Heart left ventricle (tissue), 16 donors: ENCODE measurements at regions not wholly inside any gene's neighbourhood (a gene's known extent, or its start where the extent isn't known, plus 50 kb on each side); places are given as distances from the start of the nearest gene placed in this dataset.

Source experiments
- ATAC-seq, 4 donors: fragments of 200-7000 bp; cut with Tn5 transposase; one replicate each; pipeline ENCODE4 v1.9.1; 2020 to 2022; ENCODE audit warnings: moderate library complexity in 4 of 4, mild to moderate bottlenecking in 3 of 4, moderate number of reproducible peaks in 1 of 4
- DNase-seq, 5 donors: peaks; one replicate each; pipeline ENCODE4 v3.0.0-alpha.2; 2020
- H3K27ac ChIP-seq, 12 donors: fragments of 200-600 bp; sonication (generic) in 4 of 12; one replicate each; pipeline versions ENCODE4 v1.5.0 to v1.8.0; 2016 to 2022; ENCODE audit warnings: mild to moderate bottlenecking in 2 of 12
- H3K27me3 ChIP-seq, 9 donors: fragments of 200-600 bp; sonication (generic) in 2 of 9; one replicate each; pipeline versions ENCODE4 v1.5.1 to v1.8.0; 2016 to 2022; ENCODE audit warnings: mild to moderate bottlenecking in 3 of 9
- H3K36me3 ChIP-seq, 9 donors: fragments of 200-600 bp; sonication (generic) in 2 of 9; one replicate each; pipeline versions ENCODE4 v1.5.0 to v1.8.0; 2018 to 2022; ENCODE audit warnings: mild to moderate bottlenecking in 2 of 9
- H3K4me1 ChIP-seq, 12 donors: fragments of 200-600 bp; sonication (generic) in 4 of 12; one replicate each; pipeline versions ENCODE4 v1.5.0 to v1.8.0; 2016 to 2022; ENCODE audit warnings: mild to moderate bottlenecking in 3 of 12
- H3K4me3 ChIP-seq, 12 donors: fragments of 200-600 bp; sonication (generic) in 4 of 12; one replicate each; pipeline versions ENCODE4 v1.5.0 to v1.8.0; 2017 to 2022; ENCODE audit warnings: mild to moderate bottlenecking in 9 of 12, moderate library complexity in 4 of 12
- H3K9me3 ChIP-seq, 12 donors: fragments of 200-600 bp; sonication (generic) in 4 of 12; one replicate each; pipeline versions ENCODE4 v1.5.0 to v1.8.0; 2016 to 2022; ENCODE audit warnings: mild to moderate bottlenecking in 1 of 12
- CTCF ChIP-seq, 12 donors: fragments of 200-600 bp; sonication (generic) in 4 of 12; IDR thresholded peaks; one replicate each; pipeline versions ENCODE4 v1.5.0 to v1.8.0; 2018 to 2022; ENCODE audit warnings: antibody characterized with exemption in 12 of 12, mild to moderate bottlenecking in 5 of 12
- POLR2A ChIP-seq, 2 donors: fragments of 450-650 bp; IDR thresholded peaks; one replicate each; pipeline ENCODE4 v1.6.1; 2017; ENCODE audit warnings: antibody characterized with exemption in 2 of 2, mild to moderate bottlenecking in 2 of 2, moderate library complexity in 2 of 2
- WGBS, 4 donors: extraction: QIAGEN DNeasy Blood & Tissue Kit in 2 of 4; methylation state at CpG; one replicate each; pipeline versions ENCODE4 v1.1.5 to v1.1.7; 2013 to 2018; 5-methylcytosine and 5-hydroxymethylcytosine counted together
- intact Hi-C, 10 donors: fragments of 100-400 bp; cut with DNase I; formaldehyde crosslinking; loops; one replicate each; pipeline versions ENCODE4 v1.11.1 to v1.14.2; 2022
- donor health status: ischemic (EF 13 %, LVEDD 7.1; RV severe dilation, severe dysfunction).
- donor health status: healthy with polysubstance abuse.
- donor health status: DM: no; HTN: yes; CAD: no.
- donor health status: DM: no; HTN: no; CAD: no.
- donor health status: ischemic (EF 25% LVEDD 6.9; RV normal size, moderate dysfunction).
- donor health status: ischemic (EF 25% LVEDD 5.7; RV mildly dilated, moderate dysfunction).
- donor health status: healthy.
- donor health status: DM: yes; HTN: yes; CAD: no.
- donor health status: ischemic (EF 35%, LVEDD 5.7; RV mildly dilated, moderate dysfunction).
- donor health status: nonischemic (EF 11% LVEDD 7.7; RV severe dilation, severe dysfunction).
- donor health status: DM: yes; HTN: yes; CAD: no.
- donor health status: PGD.
- donor health status: ischemic (EF 29% LVEDD 5.4; RV normal size, mild dysfunction).
- donor health status: nonischemic (EF 23%, LVEDD 6.1; RV moderate dilation, normal function).

- DNase-seq (peak in 1 of 5 donors; percentile 11), ATAC-seq (no peak)
- no peak for TF ChIP-seq CTCF (IDR thresholded peaks at IDR 0.05)
- TF ChIP-seq POLR2A (IDR thresholded peaks at IDR 0.05): no peak
- Histone ChIP-seq H3K9me3 (peaks cover 0 to 5% (median 0%) of the 10 kb centered on the region in 12 donors), H3K4me1 (peaks cover 0 to 13% (median 0%) of the 10 kb centered on the region in 12 donors), H3K27me3 (no peaks in the 10 kb centered on the region), H3K4me3 (no peak overlapping the region), H3K36me3 (no peaks in the 10 kb centered on the region), H3K27ac (no peak overlapping the region)
- intact Hi-C loops: no loop called here
- WGBS, 4 donors: 79 to 94% (median 82%) methylated on average over 2 of the region's 2 CpGs
Measured at GRCh38 chr5:60205071-60205470, 311.5 kb upstream of the PDE4D start.

- intact Hi-C loops: no loop called here
- 25 to 42% (median 34%) methylated on average over 2 of the region's 2 CpGs for WGBS, 4 donors
- peaks cover 0 to 8% (median 0%) of the 10 kb centered on the region in 12 donors for H3K9me3 ChIP-seq
- TF ChIP-seq POLR2A (IDR thresholded peaks at IDR 0.05) (no peak), CTCF (IDR thresholded peaks at IDR 0.05) (no peak)
- H3K27ac ChIP-seq: no peak overlapping the region
- peaks cover 0 to 5% (median 0%) of the 10 kb centered on the region in 12 donors for H3K4me1 ChIP-seq
- no peak overlapping the region for H3K4me3 ChIP-seq
- no peaks in the 10 kb centered on the region for H3K36me3 ChIP-seq
- ATAC-seq (peak in 1 of 4 donors; percentile 48), DNase-seq (peak in 1 of 5 donors; percentile 10)
- H3K27me3 ChIP-seq: no peaks in the 10 kb centered on the region
Measured at GRCh38 chr5:60196385-60197113, 303.0 kb upstream of the PDE4D start.

GRCh38 chr5:60195551-60195950, 302.0 kb upstream of the PDE4D start:
- Histone ChIP-seq H3K36me3 (no peaks in the 10 kb centered on the region), H3K9me3 (peaks cover 0 to 8% (median 0%) of the 10 kb centered on the region in 12 donors)
- ATAC-seq: no peak

More at GRCh38 chr5:60195551-60195950, 302.0 kb upstream of the PDE4D start:
- DNase-seq: no peak
- WGBS, 4 donors: 80 to 82% (median 81%) methylated on average over 6 of the region's 6 CpGs
- Histone ChIP-seq H3K27ac (no peak overlapping the region), H3K27me3 (no peaks in the 10 kb centered on the region), H3K4me1 (peaks cover 0 to 5% (median 0%) of the 10 kb centered on the region in 12 donors), H3K4me3 (no peak overlapping the region)
- intact Hi-C loops: no loop called here
- TF ChIP-seq POLR2A (IDR thresholded peaks at IDR 0.05) (no peak), CTCF (IDR thresholded peaks at IDR 0.05) (no peak)
